GF-D8 (cell line): ENCODE measurements at regions not wholly inside any gene's neighbourhood (a gene's known extent, or its start where the extent isn't known, plus 50 kb on each side); places are given as distances from the start of the nearest gene placed in this dataset.

Source experiments
- DNase-seq: peaks from one replicate; lab custom pipeline; 2025; lab: John Stamatoyannopoulos, UW

- DNase-seq = no peak
Observed at GRCh38 chr2:20913491-20913890, 90.6 kb upstream of the LDAH start.

- DNase-seq = no peak
Observed at GRCh38 chr2:20900052-20900636, 77.2 kb upstream of the LDAH start.

DNA sequence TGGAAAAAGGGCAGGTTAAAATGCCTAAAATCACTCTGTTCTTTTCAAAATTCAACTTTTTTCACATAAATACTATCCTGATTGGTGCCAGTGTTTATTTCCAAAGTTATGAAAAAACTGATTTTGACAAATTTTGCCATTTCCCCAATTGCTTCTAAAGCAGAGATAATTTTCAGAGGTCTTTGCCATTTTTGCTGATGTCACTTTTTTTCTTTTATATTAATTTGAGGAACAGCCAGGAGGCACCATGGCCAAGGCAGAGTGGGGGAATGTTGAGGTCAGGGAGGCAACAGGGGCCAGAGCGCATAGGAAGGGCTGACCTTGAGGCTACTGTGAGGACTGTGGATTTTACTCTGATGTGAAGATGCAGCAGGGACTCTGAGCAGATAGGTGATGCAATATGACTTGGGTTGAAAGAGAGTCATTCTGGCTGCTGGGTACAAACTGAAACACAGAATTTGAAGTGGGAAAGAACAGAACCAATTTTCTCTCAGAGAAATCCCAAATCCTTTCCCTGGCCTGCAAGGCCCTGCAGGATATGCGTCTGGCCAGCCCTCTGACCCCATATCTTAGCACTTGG is 75.1 kb upstream of the LDAH start:
- DNase-seq = no peak

- no peak for DNase-seq
Observed at GRCh38 chr2:20897047-20897446, 74.1 kb upstream of the LDAH start.

GRCh38 chr2:20884829-20885228 is 61.9 kb upstream of the LDAH start:
- DNase-seq = no peak

GRCh38 chr2:20882466-20883170 is 59.7 kb upstream of the LDAH start:
- no peak for DNase-seq

DNA sequence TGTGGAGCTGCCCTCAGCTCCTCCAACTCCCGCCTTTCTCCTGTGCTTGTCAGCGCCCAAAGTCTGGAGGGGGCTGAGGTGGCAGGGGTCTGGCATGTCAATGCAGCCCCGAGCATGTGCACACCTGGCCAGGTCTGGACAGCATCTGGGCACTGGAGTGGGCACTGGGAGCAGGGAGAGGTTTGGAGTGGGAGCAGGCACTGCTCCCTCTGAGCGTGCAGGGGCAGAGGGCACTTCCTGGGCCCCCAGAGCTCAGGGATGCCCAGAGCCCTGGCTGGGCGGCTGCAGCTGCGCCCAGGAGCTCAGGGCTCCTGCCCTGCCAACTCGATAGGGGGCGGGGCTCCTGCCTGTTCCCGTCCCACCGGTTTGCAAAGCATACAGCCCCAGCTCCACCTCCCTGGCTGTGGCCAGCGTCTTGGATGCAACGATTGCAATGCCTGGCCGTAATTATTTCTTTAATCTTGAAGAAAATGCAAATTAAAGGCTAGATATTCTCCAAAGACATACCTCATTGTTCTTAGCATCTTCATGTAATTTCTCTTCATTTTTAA is 57.4 kb upstream of the LDAH start:
- DNase-seq = no peak

DNA sequence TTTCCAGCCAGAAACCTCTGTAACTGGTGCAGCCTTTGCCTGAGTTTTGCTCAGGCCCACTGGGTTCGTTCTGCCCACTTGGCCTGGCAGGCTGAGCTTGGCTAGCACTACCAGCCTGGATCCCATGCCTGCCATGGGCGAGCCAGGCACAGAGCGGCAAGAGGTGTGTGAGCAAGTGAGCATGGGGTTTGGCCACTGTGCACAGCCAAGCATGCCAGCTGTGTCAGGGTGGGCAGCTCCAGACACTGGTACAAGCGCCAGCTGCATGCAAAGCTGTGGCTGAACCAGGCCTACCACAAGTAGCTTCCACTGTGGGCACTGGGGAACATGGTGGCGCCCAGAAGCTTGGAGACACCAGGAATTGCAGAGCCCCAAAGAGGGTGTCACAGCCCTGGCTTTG is 56.3 kb upstream of the LDAH start:
- DNase-seq = no peak

GRCh38 chr2:20877960-20878359 is 55.1 kb upstream of the LDAH start:
- DNase-seq = peak; percentile 8
